ENCODE measurements at regions not wholly inside any gene's neighbourhood (a gene's known extent, or its start where the extent isn't known, plus 50 kb on each side); places are given as distances from the start of the nearest gene placed in this dataset.

DNA sequence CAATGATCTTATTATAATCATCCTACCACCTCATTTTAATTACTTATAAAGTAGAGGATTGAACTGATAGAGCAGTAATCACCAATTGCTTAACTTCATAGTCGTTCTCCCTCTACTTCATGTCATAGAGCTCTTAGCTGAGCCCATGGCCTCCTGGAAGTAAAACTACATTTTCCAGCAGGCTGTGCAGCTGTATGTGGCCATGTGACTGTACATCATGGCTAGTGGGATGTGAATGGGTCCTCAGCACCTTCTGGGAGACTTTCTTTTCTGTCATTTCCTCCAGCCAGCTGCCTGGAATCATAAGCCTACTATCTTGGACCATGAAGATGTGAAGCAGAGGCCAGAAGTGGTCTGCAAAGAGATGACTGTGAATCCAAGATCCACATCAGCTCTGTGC lies 128.7 kb upstream of the SKOR2 start:
- no peak for TF ChIP-seq POLR2A (IDR thresholded peaks at IDR 0.05)
- TF ChIP-seq, protein P1, sequence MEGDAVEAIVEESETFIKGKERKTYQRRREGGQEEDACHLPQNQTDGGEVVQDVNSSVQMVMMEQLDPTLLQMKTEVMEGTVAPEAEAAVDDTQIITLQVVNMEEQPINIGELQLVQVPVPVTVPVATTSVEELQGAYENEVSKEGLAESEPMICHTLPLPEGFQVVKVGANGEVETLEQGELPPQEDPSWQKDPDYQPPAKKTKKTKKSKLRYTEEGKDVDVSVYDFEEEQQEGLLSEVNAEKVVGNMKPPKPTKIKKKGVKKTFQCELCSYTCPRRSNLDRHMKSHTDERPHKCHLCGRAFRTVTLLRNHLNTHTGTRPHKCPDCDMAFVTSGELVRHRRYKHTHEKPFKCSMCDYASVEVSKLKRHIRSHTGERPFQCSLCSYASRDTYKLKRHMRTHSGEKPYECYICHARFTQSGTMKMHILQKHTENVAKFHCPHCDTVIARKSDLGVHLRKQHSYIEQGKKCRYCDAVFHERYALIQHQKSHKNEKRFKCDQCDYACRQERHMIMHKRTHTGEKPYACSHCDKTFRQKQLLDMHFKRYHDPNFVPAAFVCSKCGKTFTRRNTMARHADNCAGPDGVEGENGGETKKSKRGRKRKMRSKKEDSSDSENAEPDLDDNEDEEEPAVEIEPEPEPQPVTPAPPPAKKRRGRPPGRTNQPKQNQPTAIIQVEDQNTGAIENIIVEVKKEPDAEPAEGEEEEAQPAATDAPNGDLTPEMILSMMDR (IDR thresholded peaks at IDR 0.05) = no peak
- TF ChIP-seq POLR2AphosphoS5 (IDR thresholded peaks at IDR 0.05) = no peak
- no peak for TF ChIP-seq EP300 (IDR thresholded peaks at IDR 0.05)
